ENCODE measurements at regions not wholly inside any gene's neighbourhood (a gene's known extent, or its start where the extent isn't known, plus 50 kb on each side); places are given as distances from the start of the nearest gene placed in this dataset.
"Not testable (repeated sequence)": the region's sequence is repeated elsewhere in the genome, so short reads cannot be mapped to it uniquely, and the experiment has no call there.

DNA sequence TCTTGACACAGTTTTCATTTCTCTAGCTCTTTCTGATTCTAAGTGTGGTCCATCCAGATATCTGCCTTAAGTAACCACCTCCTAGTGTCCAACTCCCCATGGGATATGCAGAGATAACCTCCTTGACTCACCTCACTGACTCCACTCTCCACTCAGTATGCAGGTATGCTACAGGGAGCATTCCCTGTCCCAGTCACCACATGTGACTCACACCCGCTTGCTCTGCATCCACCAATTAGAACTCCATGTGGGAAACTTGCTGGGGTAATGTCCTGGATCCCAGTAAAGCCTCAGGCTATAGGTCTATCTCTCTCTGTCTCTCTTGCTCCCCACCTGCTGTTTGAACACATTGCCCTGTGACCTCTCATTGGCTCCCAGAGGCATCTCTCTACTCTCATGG is 563.9 kb downstream of the HTR1A start:
- no TSS peak for BruUV-seq (replicated peaks)
- TF ChIP-seq, protein P1, sequence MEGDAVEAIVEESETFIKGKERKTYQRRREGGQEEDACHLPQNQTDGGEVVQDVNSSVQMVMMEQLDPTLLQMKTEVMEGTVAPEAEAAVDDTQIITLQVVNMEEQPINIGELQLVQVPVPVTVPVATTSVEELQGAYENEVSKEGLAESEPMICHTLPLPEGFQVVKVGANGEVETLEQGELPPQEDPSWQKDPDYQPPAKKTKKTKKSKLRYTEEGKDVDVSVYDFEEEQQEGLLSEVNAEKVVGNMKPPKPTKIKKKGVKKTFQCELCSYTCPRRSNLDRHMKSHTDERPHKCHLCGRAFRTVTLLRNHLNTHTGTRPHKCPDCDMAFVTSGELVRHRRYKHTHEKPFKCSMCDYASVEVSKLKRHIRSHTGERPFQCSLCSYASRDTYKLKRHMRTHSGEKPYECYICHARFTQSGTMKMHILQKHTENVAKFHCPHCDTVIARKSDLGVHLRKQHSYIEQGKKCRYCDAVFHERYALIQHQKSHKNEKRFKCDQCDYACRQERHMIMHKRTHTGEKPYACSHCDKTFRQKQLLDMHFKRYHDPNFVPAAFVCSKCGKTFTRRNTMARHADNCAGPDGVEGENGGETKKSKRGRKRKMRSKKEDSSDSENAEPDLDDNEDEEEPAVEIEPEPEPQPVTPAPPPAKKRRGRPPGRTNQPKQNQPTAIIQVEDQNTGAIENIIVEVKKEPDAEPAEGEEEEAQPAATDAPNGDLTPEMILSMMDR (IDR thresholded peaks at IDR 0.05; ENCODE audit: unreplicated experiment) = no peak
- Mint-ChIP-seq H3K27me3 (ENCODE audit: unreplicated experiment) (no peaks in the 10 kb centered on the region), H3K4me1 (ENCODE audit: low read depth, unreplicated experiment) (no peaks in the 10 kb centered on the region), H3K36me3 (ENCODE audit: insufficient read depth, unreplicated experiment) (no peaks in the 10 kb centered on the region), H3K4me3 (ENCODE audit: low read depth, unreplicated experiment) (no peak overlapping the region), H3K27ac (ENCODE audit: unreplicated experiment) (no peak overlapping the region), H3K9me3 (ENCODE audit: low read depth, unreplicated experiment) (no peaks in the 10 kb centered on the region)
- CTCF ChIA-PET = no interaction called here
- no peak for DNase-seq
- intact Hi-C loops (cut with micrococcal nuclease; ENCODE audit: unreplicated experiment) = no loop called here

DNA sequence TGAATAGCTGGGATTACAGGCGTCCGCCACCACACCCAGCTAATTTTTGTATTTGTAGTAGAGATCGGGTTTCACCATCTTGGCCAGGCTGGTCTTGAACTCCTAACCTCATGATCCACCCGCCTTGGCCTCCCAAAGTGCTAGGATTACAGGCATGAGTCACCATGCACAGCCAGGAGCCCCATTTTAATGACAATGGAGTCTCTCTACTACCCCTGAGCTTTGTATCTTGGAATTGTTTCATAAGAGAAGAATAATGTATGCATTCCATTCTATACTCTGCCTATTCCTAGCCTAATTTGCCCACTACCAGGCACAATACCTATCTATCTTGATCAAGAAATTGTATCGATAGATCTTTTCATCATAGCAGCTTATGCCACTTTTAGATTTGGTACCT is 574.1 kb downstream of the HTR1A start:
- H3K27me3 Mint-ChIP-seq (ENCODE audit: unreplicated experiment); DNase-seq; intact Hi-C loops (cut with micrococcal nuclease; ENCODE audit: unreplicated experiment); CTCF ChIA-PET; H3K36me3 Mint-ChIP-seq (ENCODE audit: insufficient read depth, unreplicated experiment); H3K4me1 Mint-ChIP-seq (ENCODE audit: low read depth, unreplicated experiment); H3K9me3 Mint-ChIP-seq (ENCODE audit: low read depth, unreplicated experiment); H3K27ac Mint-ChIP-seq (ENCODE audit: unreplicated experiment); BruUV-seq (replicated peaks); H3K4me3 Mint-ChIP-seq (ENCODE audit: low read depth, unreplicated experiment): not testable (repeated sequence)

DNA sequence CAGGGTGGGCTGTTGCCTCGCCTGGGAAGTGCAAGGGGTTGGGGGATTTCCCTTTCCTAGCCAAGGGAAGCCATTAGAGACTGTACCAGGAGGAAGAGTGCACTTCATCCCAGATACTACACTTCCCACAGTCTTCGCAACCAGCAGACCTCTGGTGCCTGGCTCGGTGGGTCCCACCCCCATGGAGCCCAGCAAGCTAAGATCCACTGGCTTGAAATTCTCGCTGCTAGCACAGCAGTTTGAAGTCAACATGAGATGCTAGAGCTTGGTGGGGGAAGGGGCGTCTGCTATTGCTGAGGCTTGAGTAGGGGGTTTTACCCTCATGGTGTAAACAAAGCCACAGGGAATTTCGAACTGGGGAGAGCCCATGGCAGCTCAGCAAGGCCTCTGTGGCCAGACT is 586.4 kb downstream of the HTR1A start:
- CTCF ChIA-PET = no interaction called here
- Mint-ChIP-seq H3K36me3 (ENCODE audit: insufficient read depth, unreplicated experiment) (no peaks in the 10 kb centered on the region), H3K27me3 (ENCODE audit: unreplicated experiment) (peaks cover 12% of the 10 kb centered on the region), H3K4me3 (ENCODE audit: low read depth, unreplicated experiment) (no peak overlapping the region), H3K27ac (ENCODE audit: unreplicated experiment) (no peak overlapping the region), H3K9me3 (ENCODE audit: low read depth, unreplicated experiment) (peaks cover 19% of the 10 kb centered on the region), H3K4me1 (ENCODE audit: low read depth, unreplicated experiment) (no peaks in the 10 kb centered on the region)
- intact Hi-C loops (cut with micrococcal nuclease; ENCODE audit: unreplicated experiment) = no loop called here
- TF ChIP-seq, protein P1 (IDR thresholded peaks at IDR 0.05; ENCODE audit: unreplicated experiment) = no peak
- no TSS peak for BruUV-seq (replicated peaks)
- no peak for DNase-seq

DNA sequence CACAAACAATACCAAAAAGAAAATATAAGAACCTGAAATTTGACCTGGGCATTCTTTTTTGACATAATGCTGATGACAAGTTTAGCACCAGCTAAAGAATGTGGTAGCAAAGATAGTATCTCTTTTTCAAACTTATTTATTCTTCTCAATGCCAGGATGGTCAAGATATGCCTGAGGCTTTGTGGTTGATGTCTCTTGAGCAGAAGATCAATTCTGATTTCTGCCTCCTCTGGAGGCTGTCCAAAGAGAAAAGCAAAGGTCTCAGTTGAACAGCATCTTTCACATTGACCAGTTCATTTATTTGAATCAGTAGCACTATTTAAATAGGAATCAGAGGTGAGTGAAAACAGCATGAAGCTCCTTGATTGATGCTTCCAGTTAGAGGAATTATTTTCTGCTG is 588.2 kb downstream of the HTR1A start:
- Mint-ChIP-seq H3K36me3 (ENCODE audit: insufficient read depth, unreplicated experiment) (no peaks in the 10 kb centered on the region), H3K4me1 (ENCODE audit: low read depth, unreplicated experiment) (no peaks in the 10 kb centered on the region), H3K4me3 (ENCODE audit: low read depth, unreplicated experiment) (no peak overlapping the region), H3K9me3 (ENCODE audit: low read depth, unreplicated experiment) (peaks cover 19% of the 10 kb centered on the region), H3K27me3 (ENCODE audit: unreplicated experiment) (peaks cover 12% of the 10 kb centered on the region), H3K27ac (ENCODE audit: unreplicated experiment) (no peak overlapping the region)
- TF ChIP-seq, protein P1 (IDR thresholded peaks at IDR 0.05; ENCODE audit: unreplicated experiment) = no peak
- CTCF ChIA-PET = no interaction called here
- no peak for DNase-seq
- intact Hi-C loops (cut with micrococcal nuclease; ENCODE audit: unreplicated experiment) = no loop called here
- no TSS peak for BruUV-seq (replicated peaks)

DNA sequence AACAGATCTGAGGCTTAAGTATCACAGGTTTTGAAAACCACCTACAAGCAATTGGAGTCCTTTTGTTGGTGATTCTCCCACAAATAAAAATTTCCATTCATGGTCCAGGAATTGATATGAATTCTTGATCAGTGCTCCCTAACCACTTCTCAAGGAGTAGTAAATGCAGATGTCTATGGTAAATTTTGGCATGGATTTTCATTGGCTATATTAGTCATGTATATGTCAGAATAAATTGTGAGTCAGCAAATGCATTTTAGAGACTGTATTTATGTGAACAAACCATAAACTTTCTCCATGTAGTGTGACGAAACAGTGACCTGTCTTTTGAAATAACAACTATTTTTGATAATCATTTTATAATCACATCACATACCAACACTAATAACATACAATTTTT is 611.1 kb downstream of the HTR1A start:
- Mint-ChIP-seq H3K9me3 (ENCODE audit: low read depth, unreplicated experiment) (no peaks in the 10 kb centered on the region), H3K27me3 (ENCODE audit: unreplicated experiment) (no peaks in the 10 kb centered on the region), H3K27ac (ENCODE audit: unreplicated experiment) (no peak overlapping the region), H3K36me3 (ENCODE audit: insufficient read depth, unreplicated experiment) (no peaks in the 10 kb centered on the region), H3K4me3 (ENCODE audit: low read depth, unreplicated experiment) (no peak overlapping the region), H3K4me1 (ENCODE audit: low read depth, unreplicated experiment) (no peaks in the 10 kb centered on the region)
- CTCF ChIA-PET = no interaction called here
- no TSS peak for BruUV-seq (replicated peaks)
- intact Hi-C loops (cut with micrococcal nuclease; ENCODE audit: unreplicated experiment) = no loop called here
- TF ChIP-seq, protein P1 (IDR thresholded peaks at IDR 0.05; ENCODE audit: unreplicated experiment) = no peak
- no peak for DNase-seq

All from Calu3 (cell line).